Panc1 (cell line): ENCODE measurements at regions not wholly inside any gene's neighbourhood (a gene's known extent, or its start where the extent isn't known, plus 50 kb on each side); places are given as distances from the start of the nearest gene placed in this dataset.

Experiments used
- ATAC-seq: fragments of 200-7000 bp; cut with Tn5 transposase; 2 replicates; pipeline ENCODE4 v1.9.1; 2020; ENCODE audit warnings: mild to moderate bottlenecking, moderate library complexity
- BruUV-seq: library from RNA; stranded (reverse); fragments of 400-500 nt; replicated peaks from 2 replicates; lab custom pipeline; 2021; lab: Mats Ljungman, UMichigan
- CTCF ChIA-PET: fragments of 300-600 bp; sonication (Branson Sonifier 250); formaldehyde crosslinking; loops from one replicate; lab custom pipeline; 2022; ENCODE audit warnings: antibody characterized with exemption; lab: Charles Lee
- POLR2A ChIA-PET: fragments of 300-600 bp; sonication (Branson Sonifier 250); formaldehyde crosslinking; loops from one replicate; lab custom pipeline; 2022; ENCODE audit warnings: antibody characterized with exemption; lab: Charles Lee
- DNase-seq: peaks from one replicate; pipeline ENCODE4 v3.0.0-alpha.2; 2010; ENCODE audit warnings: low read depth, low spot score
- H3K27ac ChIP-seq: 2 replicates; pipeline ENCODE4 v1.5.1; 2011; ENCODE audit warnings: mild to moderate bottlenecking, low read length, inconsistent platforms
- H3K27me3 ChIP-seq: fragments of 200-500 bp; sonication (Bioruptor generic); 2 replicates; pipeline ENCODE4 v1.6.0; 2014; ENCODE audit warnings: low read length, inconsistent platforms; ENCODE audit not compliant: control insufficient read depth, insufficient read depth
- H3K36me3 ChIP-seq: fragments of 200-500 bp; sonication (Bioruptor generic); 2 replicates; pipeline ENCODE4 v1.5.1; 2014; ENCODE audit warnings: inconsistent platforms, mild to moderate bottlenecking, low read length, moderate library complexity; ENCODE audit not compliant: control insufficient read depth, insufficient read depth
- H3K4me1 ChIP-seq: 2 replicates; pipeline ENCODE4 v1.5.1; 2011; ENCODE audit warnings: inconsistent platforms, mild to moderate bottlenecking, low read length, moderate library complexity; ENCODE audit not compliant: control insufficient read depth, insufficient read depth
- H3K4me3 ChIP-seq, 2 experiments: 2 replicates each; pipeline ENCODE4 v1.5.1; 2011 to 2012; ENCODE audit warnings: low read depth in 2 of 2, low read length in 2 of 2, mild to moderate bottlenecking in 2 of 2, inconsistent platforms in 1 of 2, moderate library complexity in 1 of 2
- H3K9me3 ChIP-seq: fragments of 200-500 bp; sonication (Bioruptor generic); 2 replicates; pipeline ENCODE4 v1.5.1; 2014; ENCODE audit warnings: low read depth, mild to moderate bottlenecking, inconsistent platforms, low read length, moderate library complexity; ENCODE audit not compliant: control insufficient read depth, insufficient read depth
- POLR2AphosphoS5 ChIP-seq: IDR thresholded peaks from 2 replicates; pipeline ENCODE4 v1.6.1; 2012; ENCODE audit warnings: mild to moderate bottlenecking, low read depth, low read length, moderate library complexity
- SIN3A ChIP-seq: IDR thresholded peaks from 2 replicates; pipeline ENCODE4 v1.6.1; 2012; ENCODE audit warnings: low read depth, mild to moderate bottlenecking, low read length, moderate library complexity, borderline replicate concordance; ENCODE audit not compliant: insufficient read depth
- TCF7L2 ChIP-seq: IDR thresholded peaks from 2 replicates; pipeline ENCODE4 v1.6.1; 2011; ENCODE audit warnings: mild to moderate bottlenecking, low read depth, low read length, inconsistent platforms
- in situ Hi-C: cut with HindIII; loops from 2 replicates; pipeline ENCODE4 v1.10.0; 2016; ENCODE audit warnings: low sequenced_read_pairs, low pct_unique_long_range_greater_than_20kb
- intact Hi-C: fragments of 100-400 bp; cut with micrococcal nuclease; formaldehyde crosslinking; loops from one replicate; pipeline ENCODE4 v1.10.0; 2022; ENCODE audit not compliant: unreplicated experiment
- TF ChIP-seq, protein P1 (sequence below): fragments of 450-650 bp; IDR thresholded peaks from 2 replicates; pipeline ENCODE4 v1.5.1; 2017; ENCODE audit warnings: mild to moderate bottlenecking
- TF ChIP-seq, protein P2 (sequence below), 2 experiments: IDR thresholded peaks; 2 replicates each; pipeline ENCODE4 v1.6.1; 2011 to 2012; ENCODE audit warnings: low read depth in 2 of 2, control low read depth in 1 of 2, low read length in 1 of 2, mild to moderate bottlenecking in 1 of 2, moderate library complexity in 1 of 2; ENCODE audit not compliant: insufficient read depth in 1 of 2

DNA sequence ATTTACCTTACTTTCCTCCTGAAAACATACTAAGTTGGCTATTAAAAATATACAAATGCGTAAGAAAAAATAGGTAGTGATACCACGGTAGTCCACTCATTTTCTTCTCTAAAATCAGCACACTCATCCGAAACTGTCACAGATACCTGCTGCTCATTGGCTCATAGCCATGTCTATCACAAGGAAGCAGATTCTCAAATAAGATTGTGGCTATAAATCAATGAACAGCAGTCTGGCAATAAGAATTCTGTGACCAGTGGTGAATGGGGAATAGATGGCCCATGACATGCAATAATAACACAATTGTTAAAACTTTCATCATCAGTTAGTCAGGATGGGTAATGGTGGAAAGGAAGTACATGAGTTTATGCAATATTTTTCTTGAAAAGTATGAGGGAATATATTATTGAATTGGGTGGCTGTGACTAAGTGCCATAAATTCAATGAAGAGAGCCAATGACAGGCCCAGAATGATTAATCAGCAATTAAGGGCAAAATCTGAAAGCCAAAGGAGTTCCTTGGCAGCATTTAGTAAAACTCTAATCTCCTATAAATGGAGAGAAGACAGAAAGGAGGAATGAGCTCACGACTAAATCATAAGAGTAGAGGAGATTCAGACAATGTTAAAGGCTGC, 202.3 kb upstream of the NEIL3 start:
- no peak overlapping the region for H3K4me3 ChIP-seq
- in situ Hi-C loops: no loop called here
- H3K4me1 ChIP-seq: no peaks in the 10 kb centered on the region
- intact Hi-C loops: no loop called here
- DNase-seq: no peak
- BruUV-seq: no TSS peak
- H3K36me3 ChIP-seq: no peaks in the 10 kb centered on the region
- H3K27me3 ChIP-seq: no peaks in the 10 kb centered on the region
- ChIA-PET POLR2A (no interaction called here), CTCF (no interaction called here)
- no peaks in the 10 kb centered on the region for H3K9me3 ChIP-seq
- H3K27ac ChIP-seq: no peak overlapping the region
- no peak for TF ChIP-seq SIN3A
- TF ChIP-seq, protein P1, sequence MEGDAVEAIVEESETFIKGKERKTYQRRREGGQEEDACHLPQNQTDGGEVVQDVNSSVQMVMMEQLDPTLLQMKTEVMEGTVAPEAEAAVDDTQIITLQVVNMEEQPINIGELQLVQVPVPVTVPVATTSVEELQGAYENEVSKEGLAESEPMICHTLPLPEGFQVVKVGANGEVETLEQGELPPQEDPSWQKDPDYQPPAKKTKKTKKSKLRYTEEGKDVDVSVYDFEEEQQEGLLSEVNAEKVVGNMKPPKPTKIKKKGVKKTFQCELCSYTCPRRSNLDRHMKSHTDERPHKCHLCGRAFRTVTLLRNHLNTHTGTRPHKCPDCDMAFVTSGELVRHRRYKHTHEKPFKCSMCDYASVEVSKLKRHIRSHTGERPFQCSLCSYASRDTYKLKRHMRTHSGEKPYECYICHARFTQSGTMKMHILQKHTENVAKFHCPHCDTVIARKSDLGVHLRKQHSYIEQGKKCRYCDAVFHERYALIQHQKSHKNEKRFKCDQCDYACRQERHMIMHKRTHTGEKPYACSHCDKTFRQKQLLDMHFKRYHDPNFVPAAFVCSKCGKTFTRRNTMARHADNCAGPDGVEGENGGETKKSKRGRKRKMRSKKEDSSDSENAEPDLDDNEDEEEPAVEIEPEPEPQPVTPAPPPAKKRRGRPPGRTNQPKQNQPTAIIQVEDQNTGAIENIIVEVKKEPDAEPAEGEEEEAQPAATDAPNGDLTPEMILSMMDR: no peak
- no peak for TF ChIP-seq POLR2AphosphoS5
- TF ChIP-seq, protein P2, sequence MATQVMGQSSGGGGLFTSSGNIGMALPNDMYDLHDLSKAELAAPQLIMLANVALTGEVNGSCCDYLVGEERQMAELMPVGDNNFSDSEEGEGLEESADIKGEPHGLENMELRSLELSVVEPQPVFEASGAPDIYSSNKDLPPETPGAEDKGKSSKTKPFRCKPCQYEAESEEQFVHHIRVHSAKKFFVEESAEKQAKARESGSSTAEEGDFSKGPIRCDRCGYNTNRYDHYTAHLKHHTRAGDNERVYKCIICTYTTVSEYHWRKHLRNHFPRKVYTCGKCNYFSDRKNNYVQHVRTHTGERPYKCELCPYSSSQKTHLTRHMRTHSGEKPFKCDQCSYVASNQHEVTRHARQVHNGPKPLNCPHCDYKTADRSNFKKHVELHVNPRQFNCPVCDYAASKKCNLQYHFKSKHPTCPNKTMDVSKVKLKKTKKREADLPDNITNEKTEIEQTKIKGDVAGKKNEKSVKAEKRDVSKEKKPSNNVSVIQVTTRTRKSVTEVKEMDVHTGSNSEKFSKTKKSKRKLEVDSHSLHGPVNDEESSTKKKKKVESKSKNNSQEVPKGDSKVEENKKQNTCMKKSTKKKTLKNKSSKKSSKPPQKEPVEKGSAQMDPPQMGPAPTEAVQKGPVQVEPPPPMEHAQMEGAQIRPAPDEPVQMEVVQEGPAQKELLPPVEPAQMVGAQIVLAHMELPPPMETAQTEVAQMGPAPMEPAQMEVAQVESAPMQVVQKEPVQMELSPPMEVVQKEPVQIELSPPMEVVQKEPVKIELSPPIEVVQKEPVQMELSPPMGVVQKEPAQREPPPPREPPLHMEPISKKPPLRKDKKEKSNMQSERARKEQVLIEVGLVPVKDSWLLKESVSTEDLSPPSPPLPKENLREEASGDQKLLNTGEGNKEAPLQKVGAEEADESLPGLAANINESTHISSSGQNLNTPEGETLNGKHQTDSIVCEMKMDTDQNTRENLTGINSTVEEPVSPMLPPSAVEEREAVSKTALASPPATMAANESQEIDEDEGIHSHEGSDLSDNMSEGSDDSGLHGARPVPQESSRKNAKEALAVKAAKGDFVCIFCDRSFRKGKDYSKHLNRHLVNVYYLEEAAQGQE (IDR thresholded peaks at IDR 0.05; ENCODE audit: insufficient read depth in 1 of 2, low read depth in 2 of 2, low read length in 1 of 2): no peak
- TF ChIP-seq TCF7L2: no peak
- no peak for ATAC-seq

DNA sequence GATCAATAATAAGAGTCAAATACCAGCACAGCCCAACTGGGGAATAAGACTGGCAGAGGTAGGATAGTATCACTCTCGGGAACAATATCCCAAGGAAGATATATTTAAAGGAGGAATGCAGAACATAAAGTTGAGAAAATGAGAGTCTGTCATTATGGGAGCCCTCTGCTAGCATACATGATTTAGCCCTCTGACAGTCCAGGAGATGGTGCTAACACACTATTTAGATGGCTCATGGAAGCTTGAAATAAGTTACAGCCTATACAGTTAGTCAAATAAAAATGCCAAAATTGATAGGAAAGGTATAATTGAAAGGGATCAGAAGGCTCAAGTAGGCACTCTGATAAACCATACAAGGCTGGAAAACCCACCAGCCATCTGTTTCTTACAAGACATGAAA, 201.0 kb upstream of the NEIL3 start:
- DNase-seq (no peak), ATAC-seq (no peak)
- no peaks in the 10 kb centered on the region for H3K9me3 ChIP-seq
- POLR2A ChIA-PET: no interaction called here
- in situ Hi-C loops (no loop called here), intact Hi-C loops (no loop called here)
- H3K27me3 ChIP-seq: no peaks in the 10 kb centered on the region
- H3K27ac ChIP-seq: no peak overlapping the region
- no peaks in the 10 kb centered on the region for H3K36me3 ChIP-seq
- no peaks in the 10 kb centered on the region for H3K4me1 ChIP-seq
- no TSS peak for BruUV-seq
- TF ChIP-seq SIN3A (no peak), TCF7L2 (no peak)
- TF ChIP-seq, protein P1: peak; percentile 24; the same call in 1 of the 2 replicates
- TF ChIP-seq, protein P2 (IDR thresholded peaks at IDR 0.05; ENCODE audit: insufficient read depth in 1 of 2, low read depth in 2 of 2, low read length in 1 of 2): no peak
- H3K4me3 ChIP-seq: no peak overlapping the region
- CTCF ChIA-PET: no interaction called here
